Panc1 (cell line): ENCODE measurements at regions not wholly inside any gene's neighbourhood (a gene's known extent, or its start where the extent isn't known, plus 50 kb on each side); places are given as distances from the start of the nearest gene placed in this dataset.

Experiments
- POLR2AphosphoS5 ChIP-seq: IDR thresholded peaks from 2 replicates; pipeline ENCODE4 v1.6.1; 2012; ENCODE audit warnings: mild to moderate bottlenecking, low read depth, low read length, moderate library complexity
- TF ChIP-seq, protein P1 (sequence below), 2 experiments: IDR thresholded peaks; 2 replicates each; pipeline ENCODE4 v1.6.1; 2011 to 2012; ENCODE audit warnings: low read depth in 2 of 2, control low read depth in 1 of 2, low read length in 1 of 2, mild to moderate bottlenecking in 1 of 2, moderate library complexity in 1 of 2; ENCODE audit not compliant: insufficient read depth in 1 of 2
- TF ChIP-seq, protein P2 (sequence below): fragments of 450-650 bp; IDR thresholded peaks from 2 replicates; pipeline ENCODE4 v1.5.1; 2017; ENCODE audit warnings: mild to moderate bottlenecking

- TF ChIP-seq, protein P1, sequence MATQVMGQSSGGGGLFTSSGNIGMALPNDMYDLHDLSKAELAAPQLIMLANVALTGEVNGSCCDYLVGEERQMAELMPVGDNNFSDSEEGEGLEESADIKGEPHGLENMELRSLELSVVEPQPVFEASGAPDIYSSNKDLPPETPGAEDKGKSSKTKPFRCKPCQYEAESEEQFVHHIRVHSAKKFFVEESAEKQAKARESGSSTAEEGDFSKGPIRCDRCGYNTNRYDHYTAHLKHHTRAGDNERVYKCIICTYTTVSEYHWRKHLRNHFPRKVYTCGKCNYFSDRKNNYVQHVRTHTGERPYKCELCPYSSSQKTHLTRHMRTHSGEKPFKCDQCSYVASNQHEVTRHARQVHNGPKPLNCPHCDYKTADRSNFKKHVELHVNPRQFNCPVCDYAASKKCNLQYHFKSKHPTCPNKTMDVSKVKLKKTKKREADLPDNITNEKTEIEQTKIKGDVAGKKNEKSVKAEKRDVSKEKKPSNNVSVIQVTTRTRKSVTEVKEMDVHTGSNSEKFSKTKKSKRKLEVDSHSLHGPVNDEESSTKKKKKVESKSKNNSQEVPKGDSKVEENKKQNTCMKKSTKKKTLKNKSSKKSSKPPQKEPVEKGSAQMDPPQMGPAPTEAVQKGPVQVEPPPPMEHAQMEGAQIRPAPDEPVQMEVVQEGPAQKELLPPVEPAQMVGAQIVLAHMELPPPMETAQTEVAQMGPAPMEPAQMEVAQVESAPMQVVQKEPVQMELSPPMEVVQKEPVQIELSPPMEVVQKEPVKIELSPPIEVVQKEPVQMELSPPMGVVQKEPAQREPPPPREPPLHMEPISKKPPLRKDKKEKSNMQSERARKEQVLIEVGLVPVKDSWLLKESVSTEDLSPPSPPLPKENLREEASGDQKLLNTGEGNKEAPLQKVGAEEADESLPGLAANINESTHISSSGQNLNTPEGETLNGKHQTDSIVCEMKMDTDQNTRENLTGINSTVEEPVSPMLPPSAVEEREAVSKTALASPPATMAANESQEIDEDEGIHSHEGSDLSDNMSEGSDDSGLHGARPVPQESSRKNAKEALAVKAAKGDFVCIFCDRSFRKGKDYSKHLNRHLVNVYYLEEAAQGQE (IDR thresholded peaks at IDR 0.05; ENCODE audit: insufficient read depth in 1 of 2, low read depth in 2 of 2, low read length in 1 of 2): no peak
- TF ChIP-seq, protein P2, sequence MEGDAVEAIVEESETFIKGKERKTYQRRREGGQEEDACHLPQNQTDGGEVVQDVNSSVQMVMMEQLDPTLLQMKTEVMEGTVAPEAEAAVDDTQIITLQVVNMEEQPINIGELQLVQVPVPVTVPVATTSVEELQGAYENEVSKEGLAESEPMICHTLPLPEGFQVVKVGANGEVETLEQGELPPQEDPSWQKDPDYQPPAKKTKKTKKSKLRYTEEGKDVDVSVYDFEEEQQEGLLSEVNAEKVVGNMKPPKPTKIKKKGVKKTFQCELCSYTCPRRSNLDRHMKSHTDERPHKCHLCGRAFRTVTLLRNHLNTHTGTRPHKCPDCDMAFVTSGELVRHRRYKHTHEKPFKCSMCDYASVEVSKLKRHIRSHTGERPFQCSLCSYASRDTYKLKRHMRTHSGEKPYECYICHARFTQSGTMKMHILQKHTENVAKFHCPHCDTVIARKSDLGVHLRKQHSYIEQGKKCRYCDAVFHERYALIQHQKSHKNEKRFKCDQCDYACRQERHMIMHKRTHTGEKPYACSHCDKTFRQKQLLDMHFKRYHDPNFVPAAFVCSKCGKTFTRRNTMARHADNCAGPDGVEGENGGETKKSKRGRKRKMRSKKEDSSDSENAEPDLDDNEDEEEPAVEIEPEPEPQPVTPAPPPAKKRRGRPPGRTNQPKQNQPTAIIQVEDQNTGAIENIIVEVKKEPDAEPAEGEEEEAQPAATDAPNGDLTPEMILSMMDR: no peak
- no peak for TF ChIP-seq POLR2AphosphoS5
Measured at GRCh38 chr4:14018191-14018853, 390.8 kb upstream of the BOD1L1 start.
